ENCODE measurements at regions not wholly inside any gene's neighbourhood (a gene's known extent, or its start where the extent isn't known, plus 50 kb on each side); places are given as distances from the start of the nearest gene placed in this dataset.

DNA sequence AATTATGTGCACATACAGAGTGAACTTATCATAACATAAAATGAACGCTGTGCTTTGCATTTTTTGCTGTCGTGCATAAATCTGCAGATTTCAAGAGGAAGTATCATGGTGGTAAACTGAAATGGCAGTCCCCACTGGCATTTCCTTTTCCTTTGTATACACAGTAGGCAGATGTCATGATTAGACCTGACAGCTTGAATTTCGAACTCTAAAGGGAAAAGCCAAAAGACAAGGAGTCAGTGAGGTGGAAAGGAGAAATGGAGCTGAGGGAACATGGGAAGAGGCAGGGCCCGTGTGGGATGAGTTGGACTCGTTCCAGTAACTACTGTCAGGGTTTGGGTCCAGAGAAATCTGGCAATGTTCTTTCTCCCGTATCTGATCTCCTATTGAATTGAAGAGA is 454.1 kb upstream of the SGCG start:
- DNase-seq: no peak

DNA sequence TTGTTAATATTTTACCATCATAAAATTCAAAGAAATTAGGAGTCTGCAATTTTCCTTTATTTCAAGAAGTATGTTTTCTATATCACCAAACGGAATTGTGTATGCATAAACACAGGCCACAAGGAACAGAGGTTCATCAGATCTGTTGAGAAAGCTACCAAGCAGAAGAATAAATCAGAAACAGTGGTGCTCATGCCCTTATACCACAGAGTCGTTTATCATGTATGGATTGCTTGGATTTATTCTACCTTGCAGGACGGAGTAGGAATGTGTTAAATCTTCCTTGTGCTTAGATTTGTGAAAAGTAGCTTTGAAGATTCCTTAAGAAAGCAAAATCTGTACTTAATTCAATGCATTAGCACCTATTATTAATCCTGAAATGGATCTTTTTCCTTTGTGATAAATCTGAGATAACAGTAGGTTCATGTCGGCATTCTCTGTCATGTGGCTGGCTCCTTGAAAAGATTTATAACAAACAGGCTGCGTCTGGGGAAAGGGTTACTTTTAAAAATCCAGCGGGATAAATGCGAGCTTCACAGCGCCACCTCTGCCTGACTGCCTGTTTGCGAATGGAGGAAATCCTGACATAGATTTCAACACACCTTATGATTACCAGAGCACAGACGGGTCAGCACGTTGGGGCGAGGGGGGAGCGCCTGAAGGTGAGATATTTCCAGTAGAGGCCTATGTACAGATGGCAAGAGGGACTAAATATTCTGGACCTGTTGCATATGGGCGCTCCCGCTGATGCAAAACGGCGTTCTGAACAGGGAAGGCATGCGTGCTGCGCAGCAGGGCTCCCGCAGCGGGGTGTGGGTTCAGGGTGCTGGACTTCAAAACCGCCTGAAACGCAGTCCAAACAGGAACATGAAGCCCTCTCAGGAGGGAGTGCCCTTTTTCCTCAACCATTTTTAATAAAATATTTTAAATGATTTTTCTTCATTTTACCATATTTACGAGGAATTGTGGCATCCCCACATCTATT is 445.5 kb upstream of the SGCG start:
- no peak for DNase-seq

DNA sequence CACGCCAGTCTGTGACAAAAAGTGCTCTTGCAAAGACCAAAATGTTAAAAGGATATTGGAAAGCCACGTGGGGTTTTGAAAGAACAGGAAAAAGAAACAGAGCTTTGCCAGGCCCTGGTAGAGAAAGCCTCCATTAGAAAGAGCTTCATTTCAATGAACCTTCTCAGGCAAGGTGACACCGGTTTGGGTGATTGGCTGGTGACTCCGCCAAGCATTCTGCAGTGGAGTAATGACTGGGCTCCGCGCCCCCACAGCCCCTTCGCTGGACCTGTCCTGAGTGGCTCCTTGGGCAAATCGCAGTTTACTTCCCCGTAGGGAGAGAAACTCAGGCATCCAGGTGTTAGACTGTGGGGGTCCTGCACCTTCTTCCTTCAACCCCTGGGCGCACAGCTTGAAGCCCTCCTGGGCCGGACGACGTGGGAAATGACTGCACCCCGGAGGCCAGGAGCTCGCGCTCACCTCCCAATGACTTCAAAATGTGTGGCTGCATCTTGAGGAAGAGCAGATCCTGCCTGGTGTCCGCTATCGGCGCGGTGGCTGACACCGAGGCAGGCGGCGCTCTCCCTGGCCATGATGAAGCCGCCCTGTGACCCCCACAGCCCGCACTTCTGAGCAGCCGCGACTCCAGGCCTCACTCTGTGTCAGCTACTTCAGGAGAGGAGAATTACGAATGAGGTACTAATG is 444.6 kb upstream of the SGCG start:
- DNase-seq: no peak

DNA sequence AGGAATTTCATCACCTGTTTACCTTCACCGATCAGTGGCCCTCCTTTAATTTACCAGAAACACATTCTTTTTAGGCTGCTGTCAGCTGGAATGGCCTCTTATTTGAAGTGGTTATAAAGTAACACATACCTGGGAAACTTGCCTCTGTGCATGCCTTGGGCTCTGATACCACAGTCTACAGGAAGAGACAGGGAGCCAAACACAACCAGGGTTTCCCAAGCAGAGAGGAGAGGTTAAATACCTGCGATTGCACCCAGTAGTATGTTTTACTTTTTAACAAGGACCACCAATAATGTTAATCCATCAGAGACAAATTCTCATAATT is 444.0 kb upstream of the SGCG start:
- DNase-seq: no peak

DNA sequence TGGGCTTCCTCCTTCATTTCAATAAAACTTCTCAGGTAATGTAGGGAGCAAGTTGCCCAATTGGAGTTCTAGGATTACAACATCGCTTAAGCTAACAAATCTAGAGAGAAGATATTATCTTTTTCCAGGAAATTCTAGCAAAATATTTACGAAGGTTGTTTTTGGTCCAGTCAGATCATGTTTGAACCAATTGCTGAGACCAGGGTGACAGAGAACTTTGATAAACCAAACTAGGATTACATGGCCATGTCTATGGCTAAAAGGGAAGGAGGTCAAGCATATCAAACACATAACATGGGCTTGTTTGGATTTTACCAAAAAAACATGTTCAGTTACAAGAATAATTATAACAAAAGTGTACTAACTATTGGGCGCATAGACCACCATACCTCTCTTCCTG is 442.4 kb upstream of the SGCG start:
- DNase-seq: no peak

DNA sequence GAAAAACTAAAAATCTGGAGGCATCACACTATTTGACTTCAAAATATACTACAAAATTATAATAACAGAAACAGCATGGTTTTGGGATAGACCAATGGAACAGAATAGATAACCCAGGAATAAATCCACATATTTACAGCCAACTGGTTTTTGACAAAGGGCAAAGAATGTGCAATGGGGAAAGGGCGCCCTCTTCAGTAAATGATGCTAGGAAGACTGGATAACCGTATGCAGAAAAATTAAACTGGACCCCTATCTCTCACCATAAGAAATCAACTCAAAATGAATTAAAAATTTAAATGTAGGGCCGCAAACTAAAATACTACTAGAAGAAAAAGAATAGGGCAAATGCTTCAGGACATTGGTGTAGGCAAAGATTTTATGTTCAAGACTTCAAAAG is 440.5 kb upstream of the SGCG start:
- DNase-seq: no peak

DNA sequence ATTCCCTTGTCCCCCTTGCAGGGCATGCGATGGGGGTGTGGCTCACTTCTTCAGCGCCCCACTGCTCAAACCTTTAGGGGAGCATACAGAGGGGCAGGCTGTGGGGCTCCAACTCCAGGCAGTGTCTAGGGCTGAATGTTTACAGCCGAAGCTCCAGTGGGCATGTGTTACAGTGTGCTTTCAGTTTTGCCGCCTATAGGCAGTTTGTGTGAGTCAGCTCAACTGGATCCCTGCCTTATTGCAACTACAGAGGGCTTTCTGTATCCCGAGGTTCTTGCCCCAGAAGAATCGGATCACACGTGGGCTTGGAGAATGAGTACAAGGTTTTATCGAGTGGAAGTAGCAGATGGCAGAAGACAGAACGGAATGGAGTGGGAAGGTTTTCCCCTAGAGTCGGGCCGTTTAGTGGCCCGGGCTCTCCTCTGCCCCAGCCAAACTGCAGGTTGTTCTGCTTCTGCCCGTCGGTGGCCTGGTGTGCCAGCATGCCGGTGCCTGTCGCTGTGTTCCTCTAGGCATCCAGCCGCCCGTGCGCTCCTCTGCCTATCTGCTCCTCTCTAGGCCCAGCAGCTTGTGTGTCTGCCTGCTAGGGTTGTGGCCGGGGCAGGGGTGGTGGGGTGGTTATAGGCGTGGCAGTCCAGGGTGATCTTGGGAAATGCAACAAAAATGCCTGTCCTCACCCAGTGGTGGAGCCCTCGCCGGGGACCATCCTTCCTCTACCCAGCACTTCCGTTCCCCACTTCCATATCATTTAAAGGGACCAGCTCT is 435.9 kb upstream of the SGCG start:
- DNase-seq: no peak

DNA sequence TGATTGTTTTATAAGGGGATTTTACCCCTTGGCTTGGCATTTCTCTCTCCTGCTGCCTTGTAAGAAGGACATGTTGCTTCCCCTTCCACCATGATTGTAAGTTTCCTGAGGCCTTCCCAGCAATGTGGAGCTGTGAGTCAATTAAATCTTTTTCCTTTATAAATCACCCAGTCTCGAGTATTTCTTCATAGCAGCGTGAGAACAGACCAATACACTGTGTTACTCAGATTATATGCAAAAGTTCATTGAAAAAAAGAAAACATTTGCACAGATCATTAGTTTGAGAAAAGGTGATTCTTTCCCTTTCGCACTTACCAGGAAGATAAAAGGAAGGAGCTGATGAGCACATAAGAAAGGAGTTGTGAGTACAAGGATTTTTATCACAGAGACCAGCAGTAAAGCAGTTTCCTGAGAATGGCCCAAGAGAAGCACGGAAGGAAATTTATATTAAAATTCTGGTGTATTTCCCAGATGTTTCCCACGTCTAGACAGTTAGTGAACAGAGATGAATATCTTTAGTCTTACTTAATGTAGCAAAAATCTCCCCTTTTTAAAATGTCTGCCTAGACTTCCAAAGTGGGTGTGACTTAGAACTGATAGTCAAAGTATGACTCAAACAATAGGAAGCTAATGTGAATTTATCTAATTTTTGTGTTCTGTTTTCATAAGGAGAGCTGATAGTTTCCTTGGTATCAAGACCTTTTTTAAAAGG is 431.8 kb upstream of the SGCG start:
- no peak for DNase-seq

DNA sequence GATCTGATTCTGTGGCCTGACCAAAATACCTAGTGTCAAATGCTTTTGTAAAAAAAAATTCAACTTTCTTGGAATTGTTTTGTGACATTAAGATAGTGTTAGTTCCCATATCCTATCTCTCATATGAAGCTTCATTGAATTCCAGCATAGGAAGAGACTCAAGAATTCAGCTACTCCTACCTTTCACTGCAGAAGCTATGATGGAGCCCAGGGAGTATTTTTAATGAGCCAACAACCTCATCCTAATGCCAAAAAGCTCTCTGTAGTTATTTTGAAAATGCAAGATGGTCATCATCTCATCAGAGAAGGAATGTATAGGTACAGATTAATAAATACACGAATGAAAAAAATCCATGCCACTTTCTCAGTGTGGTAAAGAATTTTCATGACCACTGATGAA is 431.2 kb upstream of the SGCG start:
- DNase-seq: no peak

DNA sequence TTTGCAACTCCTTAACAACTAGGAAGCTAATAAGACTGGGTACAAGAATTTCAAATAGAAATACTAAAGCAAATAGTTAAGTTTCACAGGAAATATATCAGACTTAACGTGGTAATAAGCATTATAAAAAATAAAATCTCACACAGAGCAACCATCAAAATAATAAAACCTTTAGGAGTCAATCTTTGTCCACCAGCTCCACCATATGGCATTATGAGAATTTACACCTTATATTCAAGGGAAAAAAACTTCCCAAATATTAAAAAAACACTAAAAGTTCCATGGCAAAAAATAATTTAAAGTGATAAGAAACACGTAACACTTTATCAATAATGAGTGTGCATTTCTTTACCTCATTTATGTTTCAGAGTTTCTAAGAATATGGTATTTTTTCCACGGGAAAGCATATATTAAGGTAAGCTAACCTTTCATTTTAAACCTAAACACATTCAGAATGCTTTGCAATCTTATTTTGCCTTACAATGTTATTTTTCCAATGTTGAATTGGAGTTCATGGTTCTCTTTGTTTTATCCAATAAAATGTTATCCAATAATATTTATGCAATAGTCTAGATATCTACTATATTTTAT is 423.2 kb upstream of the SGCG start:
- DNase-seq: no peak

DNA sequence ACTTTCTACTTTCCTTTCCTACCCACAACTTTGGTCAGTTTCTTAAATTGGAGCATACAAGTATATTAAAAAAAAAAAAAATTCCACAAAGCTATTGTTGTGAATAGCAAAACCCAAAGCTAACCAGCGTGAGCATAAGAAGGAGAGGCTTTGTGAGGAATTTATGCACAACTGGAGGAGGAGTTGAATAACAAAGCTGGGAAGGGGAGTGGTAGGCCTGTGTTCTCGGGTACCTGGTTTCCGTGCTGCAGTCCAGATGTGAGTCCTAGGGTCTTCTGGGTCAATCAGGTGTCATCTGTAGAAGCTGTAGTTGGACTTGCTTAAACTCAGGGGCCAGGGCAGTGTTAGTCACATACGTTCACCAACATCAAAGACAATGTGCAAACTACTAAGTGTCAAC is 422.5 kb upstream of the SGCG start:
- DNase-seq: no peak

DNA sequence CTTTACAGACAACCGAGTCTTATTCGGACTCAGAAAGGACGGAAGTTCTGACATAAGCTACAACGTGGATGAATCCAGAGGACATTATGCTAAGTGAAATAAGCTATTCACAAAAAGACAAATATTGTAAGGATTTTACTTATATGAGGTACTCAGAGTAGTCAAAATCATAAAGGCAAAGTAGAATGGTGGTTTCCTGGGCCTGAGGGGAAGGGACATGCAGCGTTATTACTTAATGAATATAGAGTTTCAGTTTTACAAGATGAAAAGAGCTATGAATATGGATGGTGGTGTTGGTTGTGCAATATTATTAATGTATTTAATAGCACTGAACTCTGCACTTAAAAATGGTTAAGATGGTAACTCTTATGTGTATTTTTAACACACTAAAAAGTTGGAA is 419.1 kb upstream of the SGCG start:
- no peak for DNase-seq

DNA sequence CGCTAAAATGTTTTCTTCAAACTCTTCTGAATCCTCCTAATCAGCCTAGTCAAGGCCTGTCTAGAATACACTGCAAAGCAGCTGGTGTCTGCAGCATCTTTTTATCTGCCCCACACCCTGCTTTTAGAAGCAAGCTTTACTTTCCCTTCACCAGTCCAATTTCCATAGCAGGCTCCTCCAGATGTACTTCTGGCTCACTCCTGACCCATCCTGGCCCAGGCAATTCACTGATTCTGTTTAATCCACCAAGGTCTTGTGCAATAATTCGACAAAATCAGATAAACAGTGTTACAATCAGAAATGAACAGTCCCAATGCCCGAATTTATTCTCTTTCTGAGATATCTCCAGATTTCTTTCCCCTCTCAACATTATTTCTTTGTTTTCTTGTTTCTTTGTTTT is 415.2 kb upstream of the SGCG start:
- no peak for DNase-seq

DNA sequence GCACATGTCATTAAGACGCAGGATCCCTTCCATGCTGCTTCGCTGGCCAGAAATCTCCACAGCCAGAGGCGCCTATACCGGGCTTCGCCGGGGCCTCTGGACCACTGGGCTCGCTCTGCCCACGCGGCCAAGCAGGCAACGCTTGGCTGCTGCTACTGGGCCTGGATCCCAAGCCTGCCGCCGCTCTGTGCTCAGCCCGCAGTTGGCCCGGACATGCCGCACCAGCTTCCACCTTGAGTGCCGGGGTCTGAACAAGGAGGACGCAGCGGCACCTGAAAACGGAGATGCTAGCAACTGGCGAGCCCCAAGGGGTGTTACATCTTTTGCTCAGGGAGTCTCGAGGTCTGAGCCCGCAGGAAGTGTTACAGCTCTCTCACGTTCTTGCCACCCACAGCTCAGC is 409.9 kb upstream of the SGCG start:
- no peak for DNase-seq

DNA sequence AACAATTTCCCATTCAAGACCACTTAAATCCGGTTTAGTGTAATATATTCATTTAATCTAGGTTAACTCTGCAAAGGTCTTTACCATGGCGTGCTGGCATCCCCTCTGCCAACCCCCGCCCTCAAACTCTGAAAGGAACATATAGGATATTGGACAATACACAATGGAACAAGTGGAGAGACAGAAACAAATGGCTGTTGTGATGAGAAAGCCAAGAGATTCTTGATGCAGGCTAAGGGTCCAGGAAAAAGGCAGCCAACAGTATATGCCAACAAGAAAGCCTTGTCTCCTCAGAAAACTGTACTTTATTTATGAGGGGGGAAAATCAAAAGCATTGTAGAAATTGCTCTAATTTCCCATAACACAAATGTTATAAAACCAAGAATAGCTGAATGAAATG is 407.3 kb upstream of the SGCG start:
- DNase-seq: no peak

DNA sequence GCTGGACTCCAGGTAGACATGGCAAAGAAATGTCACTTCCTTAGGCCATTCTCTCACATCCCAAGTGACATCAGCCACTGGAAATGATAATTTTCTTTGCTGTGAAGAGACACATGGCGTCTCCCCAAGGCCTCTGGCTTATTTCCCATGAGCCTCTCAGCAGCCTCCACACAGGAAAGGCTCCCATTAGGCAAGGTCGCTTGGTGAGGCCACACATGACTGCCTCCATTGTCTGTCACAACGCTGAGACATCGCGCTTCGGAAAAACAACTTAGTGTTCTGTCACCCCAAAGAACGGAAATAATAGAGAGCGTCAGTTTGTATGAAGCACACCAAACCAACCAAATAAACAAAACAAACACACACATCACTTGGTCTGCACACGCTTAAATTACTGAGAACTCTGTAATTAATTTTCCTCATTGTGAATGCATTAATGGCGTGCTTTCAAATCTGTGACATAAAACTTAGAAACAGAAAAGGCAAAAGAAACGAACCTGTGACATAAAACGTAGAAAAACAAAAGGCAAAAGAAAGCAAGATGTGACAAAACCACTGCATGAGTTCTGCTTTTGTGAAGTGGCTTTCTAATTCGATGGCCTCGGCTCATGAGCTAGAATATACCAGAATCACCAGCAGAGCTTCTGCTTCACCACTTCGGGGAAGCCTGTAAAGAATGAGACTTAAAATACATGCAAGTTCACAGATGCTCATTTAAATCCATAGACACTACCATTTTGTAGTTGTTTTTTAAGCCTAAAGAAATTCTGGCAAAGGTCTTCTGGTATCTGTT is 404.2 kb upstream of the SGCG start:
- DNase-seq: no peak

DNA sequence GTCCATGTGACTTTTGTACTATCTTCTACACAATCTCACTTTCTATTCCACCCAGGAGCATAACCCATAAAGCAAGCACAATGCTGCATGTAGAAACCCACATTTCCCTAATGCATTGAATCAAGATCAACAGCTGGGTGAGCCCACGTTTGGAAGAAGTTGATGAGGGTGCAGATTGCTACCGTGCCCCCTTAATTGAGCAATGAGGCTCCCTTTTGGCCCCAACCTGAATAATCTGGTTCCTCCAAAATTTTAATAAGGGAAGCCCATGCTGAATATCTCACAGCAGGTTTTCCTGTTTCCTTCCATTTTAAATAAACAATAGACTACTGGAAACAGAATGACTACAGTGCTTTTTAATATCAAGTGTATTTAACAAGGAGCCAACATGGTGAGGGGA is 403.6 kb upstream of the SGCG start:
- DNase-seq: no peak

DNA sequence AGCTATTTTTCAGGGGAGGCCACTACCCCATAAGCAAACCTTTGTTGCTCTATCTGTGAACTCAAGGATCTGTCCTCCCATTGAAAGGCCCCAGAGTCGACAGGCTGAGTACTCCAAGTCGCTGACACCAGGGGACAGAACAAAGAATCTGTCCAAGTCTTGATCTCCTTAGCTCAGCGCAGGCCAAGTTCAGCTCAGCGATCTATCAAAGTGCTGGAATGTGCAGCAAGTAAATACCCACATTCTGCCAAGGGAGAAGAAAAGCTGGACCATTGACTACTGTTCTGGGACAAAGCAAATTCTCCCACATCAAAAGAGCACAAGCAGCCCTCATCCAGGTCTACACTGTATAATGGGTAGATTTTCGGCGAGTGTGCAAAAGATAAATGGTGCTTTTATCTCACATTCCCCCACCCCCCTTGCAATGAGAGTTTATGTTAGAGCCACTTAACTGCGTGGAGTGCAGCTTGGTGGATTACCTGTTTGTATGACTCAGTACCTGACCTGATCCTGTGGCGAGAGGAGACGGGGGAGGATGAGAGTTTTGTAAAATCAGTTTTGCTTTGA is 391.7 kb upstream of the SGCG start:
- DNase-seq: no peak

DNA sequence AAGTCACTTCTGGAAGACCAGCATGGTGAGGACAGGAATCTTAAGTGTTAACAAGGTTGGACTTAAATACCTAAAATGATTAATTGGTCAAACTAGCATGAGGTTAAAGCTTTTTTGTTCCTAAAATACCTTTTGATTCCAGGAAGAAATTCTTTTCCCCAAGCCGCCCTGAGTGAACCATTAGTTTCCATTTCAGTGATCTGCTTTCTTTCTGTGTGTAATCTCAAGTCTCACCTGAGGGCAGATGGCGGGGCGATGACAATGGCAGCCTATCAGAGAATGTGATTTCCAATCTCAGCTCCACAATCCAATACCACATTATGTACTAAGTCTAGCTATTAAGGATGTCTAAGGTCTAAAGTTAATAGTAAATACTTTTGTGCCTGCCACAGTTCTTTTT is 390.9 kb upstream of the SGCG start:
- no peak for DNase-seq

DNA sequence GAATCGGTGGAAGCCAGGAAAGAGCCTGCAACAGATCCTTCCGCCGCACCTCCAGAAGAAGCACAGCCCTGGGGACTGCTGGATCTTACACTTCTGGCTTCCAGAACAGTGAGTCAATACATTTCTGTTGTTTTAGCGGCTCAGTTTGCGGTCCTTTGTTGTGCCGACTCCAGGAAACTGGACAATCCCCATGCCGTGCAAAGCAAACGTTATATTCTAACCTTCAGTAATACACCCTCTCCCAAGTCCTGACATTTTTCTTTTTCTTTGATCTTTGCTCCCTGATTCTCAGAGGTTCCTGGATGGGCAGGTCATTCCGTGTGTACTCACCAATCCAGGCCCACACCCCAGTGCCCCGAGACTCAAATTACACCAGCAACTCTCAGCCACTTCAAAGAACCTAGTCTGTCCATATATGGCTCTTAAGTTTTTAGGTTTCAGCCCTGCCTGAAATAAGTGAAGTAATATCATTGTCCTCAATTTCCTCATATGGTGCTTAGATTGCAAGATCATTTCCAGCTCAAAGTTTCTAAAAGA is 387.1 kb upstream of the SGCG start:
- DNase-seq: no peak
